ENCODE measurements at regions not wholly inside any gene's neighbourhood (a gene's known extent, or its start where the extent isn't known, plus 50 kb on each side); places are given as distances from the start of the nearest gene placed in this dataset.

DNA sequence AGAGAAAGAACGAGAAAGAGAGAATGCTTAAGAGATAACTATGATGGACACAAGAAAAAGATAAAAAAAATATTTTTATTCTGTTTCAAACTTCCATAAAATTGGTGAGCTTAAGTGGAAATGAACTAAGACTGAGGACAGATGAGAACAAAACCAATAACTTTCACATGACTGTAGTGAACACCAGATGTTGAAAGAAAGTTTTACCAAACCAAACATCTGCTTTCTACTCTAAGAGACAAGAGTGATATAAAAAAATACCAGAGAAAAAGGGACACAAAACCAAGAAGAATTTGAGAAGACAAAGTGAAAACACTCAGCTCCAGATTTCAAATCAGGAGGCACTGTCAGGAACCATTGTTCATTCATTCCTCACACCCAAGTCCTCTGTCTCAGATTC, 147.9 kb downstream of the IMPG2 start:
- intact Hi-C loops (cut with DNase I; ENCODE audit: low total_unique reads), result no loop called here
- H3K4me1 ChIP-seq, result no peaks in the 10 kb centered on the region
- H3K27me3 ChIP-seq, result no peaks in the 10 kb centered on the region
- H3K9me3 ChIP-seq, result no peaks in the 10 kb centered on the region
- H3K36me3 ChIP-seq, result no peaks in the 10 kb centered on the region
- H3K27ac ChIP-seq, result no peak overlapping the region
- no peak overlapping the region for H3K4me3 ChIP-seq
- TF ChIP-seq, protein P1, sequence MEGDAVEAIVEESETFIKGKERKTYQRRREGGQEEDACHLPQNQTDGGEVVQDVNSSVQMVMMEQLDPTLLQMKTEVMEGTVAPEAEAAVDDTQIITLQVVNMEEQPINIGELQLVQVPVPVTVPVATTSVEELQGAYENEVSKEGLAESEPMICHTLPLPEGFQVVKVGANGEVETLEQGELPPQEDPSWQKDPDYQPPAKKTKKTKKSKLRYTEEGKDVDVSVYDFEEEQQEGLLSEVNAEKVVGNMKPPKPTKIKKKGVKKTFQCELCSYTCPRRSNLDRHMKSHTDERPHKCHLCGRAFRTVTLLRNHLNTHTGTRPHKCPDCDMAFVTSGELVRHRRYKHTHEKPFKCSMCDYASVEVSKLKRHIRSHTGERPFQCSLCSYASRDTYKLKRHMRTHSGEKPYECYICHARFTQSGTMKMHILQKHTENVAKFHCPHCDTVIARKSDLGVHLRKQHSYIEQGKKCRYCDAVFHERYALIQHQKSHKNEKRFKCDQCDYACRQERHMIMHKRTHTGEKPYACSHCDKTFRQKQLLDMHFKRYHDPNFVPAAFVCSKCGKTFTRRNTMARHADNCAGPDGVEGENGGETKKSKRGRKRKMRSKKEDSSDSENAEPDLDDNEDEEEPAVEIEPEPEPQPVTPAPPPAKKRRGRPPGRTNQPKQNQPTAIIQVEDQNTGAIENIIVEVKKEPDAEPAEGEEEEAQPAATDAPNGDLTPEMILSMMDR (IDR thresholded peaks at IDR 0.05), result no peak
- TF ChIP-seq POLR2A (IDR thresholded peaks at IDR 0.05), result no peak
- DNase-seq, result no peak

DNA sequence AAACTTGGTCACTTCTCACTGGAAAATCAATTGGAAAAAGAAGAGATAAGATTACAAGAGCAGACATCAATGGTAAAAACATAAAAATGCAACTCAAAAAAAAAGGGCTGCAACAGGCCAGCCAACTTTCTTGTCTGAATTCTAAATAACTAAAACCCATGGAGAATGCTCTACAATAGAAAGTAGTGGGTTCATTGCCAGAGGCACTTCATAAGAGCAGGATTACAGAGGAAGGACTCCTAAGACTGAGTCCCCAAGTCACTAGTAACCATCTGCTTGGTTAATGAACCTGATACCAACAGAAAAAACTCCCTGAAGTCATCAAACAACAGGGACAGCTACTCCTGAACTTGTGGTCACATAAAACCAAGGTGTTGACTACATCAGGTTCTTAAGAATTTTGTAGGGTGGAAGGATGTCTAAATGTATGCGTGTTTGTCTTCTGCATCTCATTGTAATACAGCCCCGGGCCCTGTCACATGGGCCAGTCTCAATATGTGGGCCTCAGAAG, 148.6 kb downstream of the IMPG2 start:
- intact Hi-C loops (cut with DNase I; ENCODE audit: low total_unique reads), result no loop called here
- H3K4me3 ChIP-seq, result no peak overlapping the region
- no peaks in the 10 kb centered on the region for H3K9me3 ChIP-seq
- H3K36me3 ChIP-seq, result no peaks in the 10 kb centered on the region
- no peak overlapping the region for H3K27ac ChIP-seq
- H3K27me3 ChIP-seq, result no peaks in the 10 kb centered on the region
- DNase-seq, result no peak
- no peaks in the 10 kb centered on the region for H3K4me1 ChIP-seq
- TF ChIP-seq, protein P1 (IDR thresholded peaks at IDR 0.05), result no peak
- TF ChIP-seq POLR2A (IDR thresholded peaks at IDR 0.05), result no peak

GRCh38 chr3:101170806-101171558, 149.4 kb downstream of the IMPG2 start:
- H3K27ac ChIP-seq, result peak overlapping the region; percentile 29 to 63
- H3K36me3 ChIP-seq, result no peaks in the 10 kb centered on the region
- H3K4me1 ChIP-seq, result no peaks in the 10 kb centered on the region
- H3K4me3 ChIP-seq, result no peak overlapping the region
- H3K27me3 ChIP-seq, result no peaks in the 10 kb centered on the region
- no peak for DNase-seq
- TF ChIP-seq, protein P1 (IDR thresholded peaks at IDR 0.05), result no peak
- no peak for TF ChIP-seq POLR2A (IDR thresholded peaks at IDR 0.05)
- H3K9me3 ChIP-seq, result no peaks in the 10 kb centered on the region
- intact Hi-C loops (cut with DNase I; ENCODE audit: low total_unique reads), result no loop called here

GRCh38 chr3:101170062-101170771, 150.2 kb downstream of the IMPG2 start:
- intact Hi-C loops (cut with DNase I; ENCODE audit: low total_unique reads), result no loop called here
- H3K4me1 ChIP-seq, result no peaks in the 10 kb centered on the region
- no peaks in the 10 kb centered on the region for H3K36me3 ChIP-seq
- H3K27me3 ChIP-seq, result no peaks in the 10 kb centered on the region
- DNase-seq, result no peak
- peak overlapping the region; percentile 29 to 63 for H3K27ac ChIP-seq
- TF ChIP-seq, protein P1 (IDR thresholded peaks at IDR 0.05), result no peak
- no peak for TF ChIP-seq POLR2A (IDR thresholded peaks at IDR 0.05)
- H3K4me3 ChIP-seq, result no peak overlapping the region
- H3K9me3 ChIP-seq, result no peaks in the 10 kb centered on the region

GRCh38 chr3:101169516-101169915, 150.9 kb downstream of the IMPG2 start:
- no peak for DNase-seq
- TF ChIP-seq, protein P1 (IDR thresholded peaks at IDR 0.05), result no peak
- TF ChIP-seq POLR2A (IDR thresholded peaks at IDR 0.05), result no peak
- no peak overlapping the region for H3K4me3 ChIP-seq
- intact Hi-C loops (cut with DNase I; ENCODE audit: low total_unique reads), result no loop called here
- peak overlapping the region; percentile 29 to 63 for H3K27ac ChIP-seq
- H3K4me1 ChIP-seq, result no peaks in the 10 kb centered on the region
- no peaks in the 10 kb centered on the region for H3K9me3 ChIP-seq
- no peaks in the 10 kb centered on the region for H3K36me3 ChIP-seq
- no peaks in the 10 kb centered on the region for H3K27me3 ChIP-seq

All from uterus (tissue), 3 donors.